Common myeloid progenitor, CD34-positive (primary cell): ENCODE measurements at regions not wholly inside any gene's neighbourhood (a gene's known extent, or its start where the extent isn't known, plus 50 kb on each side); places are given as distances from the start of the nearest gene placed in this dataset.
"Not testable (repeated sequence)": the region's sequence is repeated elsewhere in the genome, so short reads cannot be mapped to it uniquely, and the experiment has no call there.

ENCODE experiments used
- CTCF ChIA-PET: fragments of 350-600 bp; sonication (Branson Sonifier 250); formaldehyde crosslinking; loops from one replicate; lab custom pipeline; 2021; ENCODE audit warnings: antibody characterized with exemption; lab: Charles Lee
- POLR2A ChIA-PET: fragments of 350-600 bp; sonication (Branson Sonifier 250); formaldehyde crosslinking; loops from one replicate; lab custom pipeline; 2021; ENCODE audit warnings: antibody characterized with exemption; lab: Charles Lee
- DNase-seq, 3 donors: peaks; one replicate each; pipeline versions ENCODE4 v3.0.0 to v3.0.0-alpha.2; 2013
- H3K27ac ChIP-seq, 2 experiments: 1 replicate in 1 of 2; 2 replicates in 1 of 2; pipeline ENCODE4 v1.7.0; 2013; ENCODE audit warnings: inconsistent platforms in 2 of 2, low read length in 2 of 2, mild to moderate bottlenecking in 2 of 2, low read depth in 1 of 2, moderate library complexity in 1 of 2; ENCODE audit not compliant: severe bottlenecking in 2 of 2, insufficient read depth in 1 of 2, poor library complexity in 1 of 2
- H3K27me3 ChIP-seq, 5 experiments: replicated peaks in 2 of 5; 1 replicate in 3 of 5; 2 replicates in 2 of 5; pipeline versions ENCODE4 v1.6.1 to v1.7.0; 2013; ENCODE audit warnings: low read length in 4 of 5, mild to moderate bottlenecking in 2 of 5, moderate library complexity in 2 of 5, inconsistent platforms in 1 of 5; ENCODE audit not compliant: insufficient read depth in 5 of 5, control insufficient read depth in 4 of 5
- H3K36me3 ChIP-seq, 4 experiments: 1 replicate in 2 of 4; 2 replicates in 2 of 4; pipeline versions ENCODE4 v1.6.1 to v1.7.0; 2013; ENCODE audit warnings: low read length in 3 of 4, control low read depth in 1 of 4, mild to moderate bottlenecking in 1 of 4; ENCODE audit not compliant: control insufficient read depth in 4 of 4, insufficient read depth in 4 of 4
- H3K4me1 ChIP-seq, 4 experiments: 1 replicate in 3 of 4; 2 replicates in 1 of 4; pipeline versions ENCODE4 v1.6.1 to v1.7.1; 2013; ENCODE audit warnings: low read length in 3 of 4, mild to moderate bottlenecking in 3 of 4, control low read depth in 1 of 4, inconsistent platforms in 1 of 4, moderate library complexity in 1 of 4; ENCODE audit not compliant: control insufficient read depth in 4 of 4, insufficient read depth in 4 of 4; ENCODE audit errors: control extremely low read depth in 1 of 4
- H3K4me3 ChIP-seq, 7 experiments: 1 replicate in 4 of 7; 2 replicates in 3 of 7; pipeline versions ENCODE4 v1.5.1 to v1.7.0; 2013; ENCODE audit warnings: mild to moderate bottlenecking in 7 of 7, low read length in 6 of 7, moderate library complexity in 6 of 7, inconsistent platforms in 2 of 7, low read depth in 2 of 7, control low read depth in 1 of 7; ENCODE audit not compliant: insufficient read depth in 4 of 7, control insufficient read depth in 1 of 7; ENCODE audit errors: extremely low read depth in 1 of 7
- H3K9me3 ChIP-seq, 5 experiments: 1 replicate in 4 of 5; 2 replicates in 1 of 5; pipeline versions ENCODE4 v1.6.1 to v1.7.1; 2013; ENCODE audit warnings: low read length in 4 of 5, mild to moderate bottlenecking in 2 of 5, inconsistent platforms in 1 of 5, low read depth in 1 of 5, moderate library complexity in 1 of 5; ENCODE audit not compliant: control insufficient read depth in 4 of 5, insufficient read depth in 2 of 5; ENCODE audit errors: control extremely low read depth in 1 of 5
- WGBS: methylation state at CpG from one replicate; pipeline ENCODE4 v1.1.5; 2013; ENCODE audit not compliant: insufficient coverage; 5-methylcytosine and 5-hydroxymethylcytosine counted together

- Histone ChIP-seq H3K27me3 (no peaks in the 10 kb centered on the region), H3K4me3 (no peak overlapping the region), H3K9me3 (peaks cover 0 to 3% (median 0%) of the 10 kb centered on the region in 5 experiments), H3K36me3 (no peaks in the 10 kb centered on the region), H3K27ac (no peak overlapping the region), H3K4me1 (no peaks in the 10 kb centered on the region)
- POLR2A ChIA-PET = no interaction called here
- CTCF ChIA-PET = no interaction called here
- DNase-seq = no peak
- WGBS = no CpG with 5 or more reads among the region's 2 CpGs
These were observed 1427.5 kb downstream of the ADGRL3 start for GRCh38 chr4:62627671-62628070.

GRCh38 chr4:62627141-62627540 lies 1427.0 kb downstream of the ADGRL3 start:
- Histone ChIP-seq H3K9me3 (peaks cover 0 to 3% (median 0%) of the 10 kb centered on the region in 5 experiments), H3K4me3 (no peak overlapping the region), H3K27me3 (no peaks in the 10 kb centered on the region), H3K4me1 (no peaks in the 10 kb centered on the region), H3K27ac (no peak overlapping the region), H3K36me3 (no peaks in the 10 kb centered on the region)
- ChIA-PET POLR2A (no interaction called here), CTCF (no interaction called here)
- DNase-seq = no peak
- no CpG with 5 or more reads among the region's 3 CpGs for WGBS

- POLR2A ChIA-PET = no interaction called here
- DNase-seq = no peak
- Histone ChIP-seq H3K36me3 (no peaks in the 10 kb centered on the region), H3K9me3 (no peaks in the 10 kb centered on the region), H3K27me3 (no peaks in the 10 kb centered on the region), H3K4me1 (no peaks in the 10 kb centered on the region), H3K27ac (no peak overlapping the region), H3K4me3 (no peak overlapping the region)
- CTCF ChIA-PET = no interaction called here
These were observed 1422.0 kb downstream of the ADGRL3 start for GRCh38 chr4:62622089-62622488.

- ChIA-PET CTCF (no interaction called here), POLR2A (no interaction called here)
- no peaks in the 10 kb centered on the region for H3K4me1 ChIP-seq
- no peak for DNase-seq
- no peaks in the 10 kb centered on the region for H3K9me3 ChIP-seq
- H3K27ac ChIP-seq = no peak overlapping the region
- H3K4me3 ChIP-seq = no peak overlapping the region
- 100% methylated on average over 1 of the region's 4 CpGs for WGBS
- H3K27me3 ChIP-seq = no peaks in the 10 kb centered on the region
- no peaks in the 10 kb centered on the region for H3K36me3 ChIP-seq
These were observed 1419.8 kb downstream of the ADGRL3 start for GRCh38 chr4:62619971-62620370.

GRCh38 chr4:62618042-62618441 lies 1417.9 kb downstream of the ADGRL3 start:
- no peak for DNase-seq
- Histone ChIP-seq H3K9me3 (peaks cover 0 to 1% (median 0%) of the 10 kb centered on the region in 5 experiments), H3K36me3 (no peaks in the 10 kb centered on the region), H3K27me3 (no peaks in the 10 kb centered on the region), H3K4me1 (no peaks in the 10 kb centered on the region), H3K27ac (no peak overlapping the region), H3K4me3 (no peak overlapping the region)
- CTCF ChIA-PET = no interaction called here
- no CpG with 5 or more reads among the region's 2 CpGs for WGBS
- POLR2A ChIA-PET = no interaction called here

- Histone ChIP-seq H3K9me3 (no peaks in the 10 kb centered on the region), H3K27me3 (no peaks in the 10 kb centered on the region), H3K4me3 (no peak overlapping the region), H3K36me3 (no peaks in the 10 kb centered on the region), H3K27ac (no peak overlapping the region), H3K4me1 (no peaks in the 10 kb centered on the region)
- CTCF ChIA-PET = no interaction called here
- POLR2A ChIA-PET = no interaction called here
- no peak for DNase-seq
- no CpG with 5 or more reads among the region's 1 CpG for WGBS
These were observed 1401.6 kb downstream of the ADGRL3 start for GRCh38 chr4:62601737-62602136.

GRCh38 chr4:62595265-62595664 lies 1395.1 kb downstream of the ADGRL3 start:
- CTCF ChIA-PET, H3K27ac ChIP-seq, POLR2A ChIA-PET, H3K4me3 ChIP-seq, H3K4me1 ChIP-seq, H3K36me3 ChIP-seq, H3K27me3 ChIP-seq, H3K9me3 ChIP-seq: not testable (repeated sequence)
- WGBS = 92% methylated on average over 7 of the region's 12 CpGs
- DNase-seq = peak in 1 of 3 donors; percentile 0
